ENCODE measurements at regions not wholly inside any gene's neighbourhood (a gene's known extent, or its start where the extent isn't known, plus 50 kb on each side); places are given as distances from the start of the nearest gene placed in this dataset.

GRCh38 chr6:98124171-98124570, 710.2 kb upstream of the POU3F2 start:
- WGBS (ENCODE audit: insufficient coverage), result no CpG with 5 or more reads among the region's 2 CpGs
- peaks cover 2 to 5% of the 10 kb centered on the region in 2 donors for H3K9me3 Mint-ChIP-seq
- H3K36me3 Mint-ChIP-seq, result no peaks in the 10 kb centered on the region
- no peak for TF ChIP-seq CTCF (IDR thresholded peaks at IDR 0.05)
- no peak overlapping the region for H3K4me3 Mint-ChIP-seq
- H3K4me1 Mint-ChIP-seq, result no peaks in the 10 kb centered on the region
- Histone ChIP-seq H3K4me3 (ENCODE audit: low read length) (no peak overlapping the region), H3K27ac (ENCODE audit: low read length) (no peak overlapping the region), H3K4me1 (ENCODE audit: control insufficient read depth, insufficient read depth, low read length) (no peaks in the 10 kb centered on the region), H3K27me3 (ENCODE audit: control insufficient read depth, insufficient read depth, low read length) (no peaks in the 10 kb centered on the region), H3K36me3 (ENCODE audit: control insufficient read depth, insufficient read depth, low read length) (no peaks in the 10 kb centered on the region), H3K9me3 (ENCODE audit: control insufficient read depth, insufficient read depth, low read length) (no peaks in the 10 kb centered on the region)
- no peaks in the 10 kb centered on the region for H3K27me3 Mint-ChIP-seq (ENCODE audit: low read depth in 2 of 2)
- intact Hi-C loops (cut with micrococcal nuclease), result no loop called here
- no peak for ATAC-seq
- DNase-seq, result no peak
- no peak overlapping the region for H3K27ac Mint-ChIP-seq

GRCh38 chr6:98131290-98131990, 702.9 kb upstream of the POU3F2 start:
- Histone ChIP-seq H3K36me3 (ENCODE audit: control insufficient read depth, insufficient read depth, low read length) (no peaks in the 10 kb centered on the region), H3K4me1 (ENCODE audit: control insufficient read depth, insufficient read depth, low read length) (no peaks in the 10 kb centered on the region), H3K4me3 (ENCODE audit: low read length) (no peak overlapping the region), H3K9me3 (ENCODE audit: control insufficient read depth, insufficient read depth, low read length) (no peaks in the 10 kb centered on the region), H3K27ac (ENCODE audit: low read length) (no peak overlapping the region), H3K27me3 (ENCODE audit: control insufficient read depth, insufficient read depth, low read length) (no peaks in the 10 kb centered on the region)
- DNase-seq, result no peak
- 66% methylated on average over 3 of the region's 5 CpGs for WGBS (ENCODE audit: insufficient coverage)
- Mint-ChIP-seq H3K9me3 (peaks cover 2% of the 10 kb centered on the region in 2 donors), H3K4me1 (no peaks in the 10 kb centered on the region), H3K27me3 (ENCODE audit: low read depth in 2 of 2) (no peaks in the 10 kb centered on the region), H3K4me3 (no peak overlapping the region), H3K27ac (no peak overlapping the region), H3K36me3 (no peaks in the 10 kb centered on the region)
- intact Hi-C loops (cut with micrococcal nuclease), result no loop called here
- TF ChIP-seq CTCF (IDR thresholded peaks at IDR 0.05), result no peak
- ATAC-seq, result no peak

GRCh38 chr6:98136333-98136732, 698.0 kb upstream of the POU3F2 start:
- 8% methylated on average over 3 of the region's 4 CpGs for WGBS (ENCODE audit: insufficient coverage)
- no peak for ATAC-seq

More at GRCh38 chr6:98136333-98136732, 698.0 kb upstream of the POU3F2 start:
- no peak for TF ChIP-seq CTCF (IDR thresholded peaks at IDR 0.05)
- DNase-seq, result no peak
- Mint-ChIP-seq H3K4me1 (no peaks in the 10 kb centered on the region), H3K9me3 (peaks cover 10 to 11% of the 10 kb centered on the region in 2 donors), H3K27ac (no peak overlapping the region), H3K27me3 (ENCODE audit: low read depth in 2 of 2) (no peaks in the 10 kb centered on the region), H3K36me3 (no peaks in the 10 kb centered on the region), H3K4me3 (no peak overlapping the region)
- Histone ChIP-seq H3K4me1 (ENCODE audit: control insufficient read depth, insufficient read depth, low read length) (no peaks in the 10 kb centered on the region), H3K27me3 (ENCODE audit: control insufficient read depth, insufficient read depth, low read length) (no peaks in the 10 kb centered on the region), H3K27ac (ENCODE audit: low read length) (no peak overlapping the region), H3K36me3 (ENCODE audit: control insufficient read depth, insufficient read depth, low read length) (no peaks in the 10 kb centered on the region), H3K4me3 (ENCODE audit: low read length) (no peak overlapping the region), H3K9me3 (ENCODE audit: control insufficient read depth, insufficient read depth, low read length) (no peaks in the 10 kb centered on the region)
- intact Hi-C loops (cut with micrococcal nuclease), result no loop called here

Measured in natural killer cell (primary cell).